ENCODE measurements at regions not wholly inside any gene's neighbourhood (a gene's known extent, or its start where the extent isn't known, plus 50 kb on each side); places are given as distances from the start of the nearest gene placed in this dataset.

DNA sequence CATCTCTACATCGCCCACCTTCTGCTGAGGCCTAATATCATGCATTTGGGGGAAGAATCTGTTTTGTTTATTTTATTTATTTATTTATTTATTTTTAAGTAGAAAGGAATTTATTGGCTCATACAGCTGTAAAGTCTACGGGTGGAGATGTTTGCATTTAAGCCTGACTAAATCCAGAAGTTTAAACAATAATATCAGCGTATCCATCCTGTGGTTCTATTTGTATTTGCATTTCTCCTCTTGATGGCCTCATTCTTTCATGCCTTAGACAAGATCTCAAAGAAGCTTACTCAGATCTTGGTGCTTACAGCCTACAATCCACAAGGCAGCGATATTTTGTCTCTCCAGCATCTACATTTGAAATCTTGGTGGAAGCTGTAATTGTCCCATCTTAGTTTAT is 67.1 kb upstream of the CARD18 start:
- TF ChIP-seq, protein P1, sequence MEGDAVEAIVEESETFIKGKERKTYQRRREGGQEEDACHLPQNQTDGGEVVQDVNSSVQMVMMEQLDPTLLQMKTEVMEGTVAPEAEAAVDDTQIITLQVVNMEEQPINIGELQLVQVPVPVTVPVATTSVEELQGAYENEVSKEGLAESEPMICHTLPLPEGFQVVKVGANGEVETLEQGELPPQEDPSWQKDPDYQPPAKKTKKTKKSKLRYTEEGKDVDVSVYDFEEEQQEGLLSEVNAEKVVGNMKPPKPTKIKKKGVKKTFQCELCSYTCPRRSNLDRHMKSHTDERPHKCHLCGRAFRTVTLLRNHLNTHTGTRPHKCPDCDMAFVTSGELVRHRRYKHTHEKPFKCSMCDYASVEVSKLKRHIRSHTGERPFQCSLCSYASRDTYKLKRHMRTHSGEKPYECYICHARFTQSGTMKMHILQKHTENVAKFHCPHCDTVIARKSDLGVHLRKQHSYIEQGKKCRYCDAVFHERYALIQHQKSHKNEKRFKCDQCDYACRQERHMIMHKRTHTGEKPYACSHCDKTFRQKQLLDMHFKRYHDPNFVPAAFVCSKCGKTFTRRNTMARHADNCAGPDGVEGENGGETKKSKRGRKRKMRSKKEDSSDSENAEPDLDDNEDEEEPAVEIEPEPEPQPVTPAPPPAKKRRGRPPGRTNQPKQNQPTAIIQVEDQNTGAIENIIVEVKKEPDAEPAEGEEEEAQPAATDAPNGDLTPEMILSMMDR (conservative IDR thresholded peaks at IDR 0.05; ENCODE audit: low read length), result no peak
- no peak for TF ChIP-seq EZH2phosphoT487 (IDR thresholded peaks at IDR 0.05; ENCODE audit: borderline replicate concordance, low read depth, low read length)

Measured in OCI-LY7 (cell line).